ENCODE measurements at regions not wholly inside any gene's neighbourhood (a gene's known extent, or its start where the extent isn't known, plus 50 kb on each side); places are given as distances from the start of the nearest gene placed in this dataset.

- Histone ChIP-seq H3K4me3 (no peak overlapping the region), H3K9me3 (ENCODE audit: low read depth) (no peaks in the 10 kb centered on the region), H3K27me3 (no peaks in the 10 kb centered on the region), H3K36me3 (no peaks in the 10 kb centered on the region), H3K4me1 (ENCODE audit: low read depth) (peaks cover 11% of the 10 kb centered on the region), H3K27ac (no peak overlapping the region)
- DNase-seq (ENCODE audit: low read depth in 1 of 2, low spot score in 1 of 2) = no peak
- TF ChIP-seq CTCF (IDR thresholded peaks at IDR 0.05; ENCODE audit: low read depth, low read length) = no peak
Measured at GRCh38 chrX:39893417-39894338, 204.1 kb downstream of the BCOR start.

DNA sequence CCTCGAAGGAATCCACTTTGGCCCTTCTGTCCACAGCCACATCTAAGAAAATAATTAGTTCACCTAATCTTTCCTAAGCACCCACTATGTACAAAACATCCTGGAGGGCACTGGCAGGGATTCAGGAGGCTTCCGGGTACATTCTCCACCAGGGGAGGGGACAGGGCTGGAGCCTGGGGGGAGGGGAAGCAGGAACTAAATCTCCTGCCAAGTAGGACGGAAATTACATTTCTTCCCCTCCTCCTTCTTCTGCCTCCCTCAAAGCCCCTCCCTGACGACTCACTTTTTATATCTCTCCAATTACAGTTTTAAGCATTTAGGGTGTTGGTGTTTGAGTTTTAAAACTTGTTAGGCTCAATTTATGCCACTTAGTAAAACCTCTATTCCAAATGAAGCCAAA is 203.1 kb downstream of the BCOR start:
- H3K9me3 ChIP-seq (ENCODE audit: low read depth) = no peaks in the 10 kb centered on the region
- H3K36me3 ChIP-seq = no peaks in the 10 kb centered on the region
- DNase-seq (ENCODE audit: low read depth in 1 of 2, low spot score in 1 of 2) = peak in 1 of 2 donors; percentile 30
- H3K27ac ChIP-seq = no peak overlapping the region
- H3K4me3 ChIP-seq = no peak overlapping the region
- H3K27me3 ChIP-seq = no peaks in the 10 kb centered on the region
- TF ChIP-seq CTCF (IDR thresholded peaks at IDR 0.05; ENCODE audit: low read depth, low read length) = no peak
- H3K4me1 ChIP-seq (ENCODE audit: low read depth) = peaks cover 11% of the 10 kb centered on the region

- H3K4me1 ChIP-seq (ENCODE audit: low read depth) = peaks cover 11% of the 10 kb centered on the region
- no peak for DNase-seq (ENCODE audit: low read depth in 1 of 2, low spot score in 1 of 2)
- no peaks in the 10 kb centered on the region for H3K27me3 ChIP-seq
- H3K27ac ChIP-seq = no peak overlapping the region
- H3K4me3 ChIP-seq = no peak overlapping the region
- no peak for TF ChIP-seq CTCF (IDR thresholded peaks at IDR 0.05; ENCODE audit: low read depth, low read length)
- H3K36me3 ChIP-seq = no peaks in the 10 kb centered on the region
- no peaks in the 10 kb centered on the region for H3K9me3 ChIP-seq (ENCODE audit: low read depth)
Measured at GRCh38 chrX:39895218-39896110, 202.3 kb downstream of the BCOR start.

DNA sequence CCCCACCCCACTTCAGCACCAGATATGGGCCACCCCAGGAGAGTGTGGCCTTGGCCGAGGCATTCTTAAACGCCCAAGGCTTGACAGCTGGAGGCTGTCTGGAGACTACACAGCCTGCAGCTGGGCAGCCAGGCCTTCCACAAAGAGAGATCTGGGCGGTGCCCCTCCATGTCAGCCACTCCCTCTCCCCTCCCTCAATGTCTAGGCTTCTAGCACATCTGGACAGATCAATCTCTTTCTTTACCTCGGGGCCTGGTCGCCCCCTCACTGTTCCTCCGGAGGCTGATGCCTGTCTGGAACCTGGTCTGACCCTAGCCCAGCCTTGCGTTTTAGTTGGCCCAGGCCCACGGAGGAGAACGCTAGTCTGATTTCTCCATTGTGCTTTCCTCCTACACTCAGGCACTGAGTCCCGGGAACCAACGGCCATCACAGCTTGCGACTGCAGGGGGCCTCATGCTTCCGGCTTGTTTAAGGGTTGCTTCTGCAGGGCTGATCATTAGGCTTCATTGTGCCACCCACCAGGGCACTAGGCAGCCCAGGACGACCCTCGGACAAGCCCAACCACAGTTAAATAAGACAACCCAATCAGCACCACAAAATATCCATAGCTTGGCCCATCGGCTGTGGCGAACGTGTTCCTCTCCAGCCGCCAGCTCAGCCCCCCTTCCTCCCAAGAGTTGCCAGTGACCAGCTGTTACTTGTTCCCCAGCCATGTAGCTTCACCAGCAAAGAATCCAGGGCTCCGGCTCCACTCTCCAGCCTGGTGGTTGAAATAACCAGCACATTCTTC is 200.6 kb downstream of the BCOR start:
- H3K4me1 ChIP-seq (ENCODE audit: low read depth) = peaks cover 11% of the 10 kb centered on the region
- DNase-seq (ENCODE audit: low read depth in 1 of 2, low spot score in 1 of 2) = peak; percentile 74 to 75

More for the DNA sequence above, 200.6 kb downstream of the BCOR start:
- Histone ChIP-seq H3K9me3 (ENCODE audit: low read depth) (no peaks in the 10 kb centered on the region), H3K27ac (no peak overlapping the region), H3K27me3 (no peaks in the 10 kb centered on the region), H3K36me3 (no peaks in the 10 kb centered on the region), H3K4me3 (no peak overlapping the region)
- peak; percentile 21 for TF ChIP-seq CTCF (IDR thresholded peaks at IDR 0.05; ENCODE audit: low read depth, low read length)
